NCI-H1092 treated with DMSO at 0.1 percent for 48 hours (cell line): ENCODE measurements at regions not wholly inside any gene's neighbourhood (a gene's known extent, or its start where the extent isn't known, plus 50 kb on each side); places are given as distances from the start of the nearest gene placed in this dataset.
A peak's percentile ranks its signal among the peaks of the same experiment; 100 is the strongest.

Experiments
- DNase-seq: peaks from one replicate; lab custom pipeline; 2025; lab: John Stamatoyannopoulos, UW

DNA sequence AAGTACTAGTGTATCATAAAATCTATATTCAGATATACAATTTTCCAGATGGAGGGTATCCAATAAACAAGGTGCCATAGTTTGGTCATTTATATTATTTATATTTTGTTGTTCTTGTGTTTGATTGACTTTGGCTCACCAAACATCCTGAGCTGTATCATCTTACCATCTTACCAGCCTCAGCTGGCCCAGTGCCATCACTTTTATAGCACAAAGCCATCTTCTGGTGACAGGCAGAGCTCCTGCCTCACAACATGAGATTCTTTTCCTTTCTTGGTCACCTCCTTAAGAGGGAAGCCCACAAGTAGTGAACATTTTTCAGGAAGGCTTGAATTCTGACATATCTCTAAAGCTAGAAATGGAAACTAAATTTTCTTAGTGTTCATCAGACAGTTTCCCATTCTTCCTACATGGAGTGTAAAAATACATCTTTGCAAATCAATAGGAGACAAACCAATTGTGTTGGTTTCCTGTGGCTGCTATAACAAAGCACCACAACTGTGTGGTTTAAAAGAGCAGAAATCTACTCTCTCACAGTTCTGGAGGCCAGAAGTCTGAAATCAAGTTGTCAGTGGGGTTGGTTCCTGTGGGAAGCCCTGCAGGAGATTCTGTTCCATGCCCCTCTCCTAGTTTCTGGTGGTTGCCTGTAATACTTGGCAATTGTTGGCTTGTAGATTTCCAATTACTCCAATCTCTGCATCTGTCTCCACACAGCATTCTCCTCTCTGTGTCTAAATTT is 341.8 kb downstream of the MAN2A1 start:
- DNase-seq, result no peak

- no peak for DNase-seq
These were observed 342.6 kb downstream of the MAN2A1 start for GRCh38 chr5:110032376-110032775.

GRCh38 chr5:110034056-110034600 is 344.4 kb downstream of the MAN2A1 start:
- DNase-seq, result no peak

GRCh38 chr5:110038297-110038997 is 348.7 kb downstream of the MAN2A1 start:
- no peak for DNase-seq

DNA sequence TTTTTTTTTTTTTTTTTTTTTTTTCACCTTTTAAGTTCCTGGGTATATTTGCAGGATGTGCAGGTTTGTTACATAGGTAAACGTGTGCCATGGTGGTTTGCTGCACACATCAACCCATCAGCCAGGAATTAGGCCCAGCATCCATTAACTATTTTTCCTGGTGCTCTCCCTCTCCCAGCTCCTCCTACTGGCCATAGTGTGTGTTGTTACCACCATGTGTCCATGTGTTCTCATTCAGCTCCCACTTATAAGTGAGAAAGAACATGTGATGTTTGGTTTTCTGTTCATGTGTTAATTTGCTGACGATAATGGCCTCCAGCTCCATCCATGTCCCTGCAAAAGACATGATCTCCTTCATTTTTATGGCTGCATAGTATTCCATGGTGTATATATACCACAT is 350.5 kb downstream of the MAN2A1 start:
- DNase-seq, result no peak

- no peak for DNase-seq
These were observed 353.3 kb downstream of the MAN2A1 start for GRCh38 chr5:110043025-110043424.

DNA sequence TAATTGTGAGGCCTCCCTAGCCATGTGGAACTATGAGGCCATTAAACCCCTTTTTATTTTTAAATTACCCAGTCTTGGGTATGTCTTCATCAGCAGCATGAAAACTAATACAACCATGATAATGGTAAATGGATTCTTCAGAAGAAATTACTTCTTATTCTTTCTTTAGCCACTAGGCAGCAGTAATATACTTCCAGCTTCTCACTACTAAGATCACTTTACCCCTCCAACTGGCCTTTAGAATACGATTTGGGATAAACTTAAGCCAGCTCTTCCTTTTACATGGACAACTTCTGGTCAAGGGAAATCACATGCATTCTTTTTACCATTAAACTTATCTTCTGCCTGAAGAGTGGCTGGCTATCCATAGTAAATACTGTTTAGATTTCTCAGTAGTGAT is 355.4 kb downstream of the MAN2A1 start:
- no peak for DNase-seq

GRCh38 chr5:110048491-110048890 is 358.8 kb downstream of the MAN2A1 start:
- DNase-seq, result no peak

GRCh38 chr5:110049816-110050215 is 360.1 kb downstream of the MAN2A1 start:
- DNase-seq, result no peak

DNA sequence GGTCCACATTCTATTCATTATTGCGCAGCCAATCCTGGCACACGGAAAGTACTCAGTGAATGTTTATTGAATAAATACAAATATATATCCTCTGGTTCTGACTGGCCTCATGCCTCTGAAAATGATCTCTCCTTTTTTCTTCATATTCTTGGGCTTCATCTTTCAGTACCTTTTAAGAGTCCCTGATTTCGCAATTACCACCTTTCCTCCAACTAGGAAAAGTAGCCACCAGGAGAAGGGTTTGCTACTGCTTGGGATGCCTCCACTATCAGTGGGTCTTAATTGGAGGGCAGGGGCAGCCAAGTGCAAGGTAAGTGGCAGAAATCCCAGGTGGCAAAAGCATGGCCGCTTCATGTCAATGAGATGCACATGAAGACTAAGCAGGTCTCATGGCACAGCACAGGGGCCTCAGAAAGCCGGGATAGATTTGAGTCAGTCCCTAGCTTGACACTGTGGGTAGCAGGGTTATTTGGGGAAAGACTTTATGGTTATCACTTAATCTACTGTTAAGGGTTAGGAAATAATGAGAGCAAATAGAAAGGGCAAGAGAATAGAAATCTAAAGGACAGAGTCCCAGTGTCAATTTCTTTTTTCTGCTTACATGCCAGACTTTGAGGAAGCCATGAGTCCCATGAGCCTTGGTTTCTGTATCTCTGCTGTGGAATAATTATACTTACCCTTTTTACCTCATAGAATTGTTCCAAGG is 361.1 kb downstream of the MAN2A1 start:
- DNase-seq, result no peak

- no peak for DNase-seq
These were observed 363.5 kb downstream of the MAN2A1 start for GRCh38 chr5:110053205-110053604.

GRCh38 chr5:110053824-110054223 is 364.1 kb downstream of the MAN2A1 start:
- no peak for DNase-seq

DNA sequence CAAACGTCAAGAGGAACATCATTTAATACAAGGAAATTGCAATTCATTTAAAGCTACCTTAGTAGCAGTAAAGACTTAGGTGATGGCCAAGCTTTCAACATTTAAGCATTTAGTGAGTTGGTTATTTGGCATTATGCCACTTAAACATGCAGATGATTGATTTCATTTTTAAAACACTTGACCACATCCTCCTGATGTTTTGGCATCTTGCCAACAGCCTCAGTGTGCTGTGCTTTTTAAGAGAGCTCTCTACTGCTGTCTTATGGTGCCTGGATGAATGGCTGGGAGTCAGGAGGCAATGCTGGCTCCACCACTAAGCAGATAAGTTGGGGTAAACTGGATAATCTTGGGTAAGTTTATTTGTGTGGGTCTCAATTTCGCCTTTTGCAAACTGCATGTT is 364.5 kb downstream of the MAN2A1 start:
- peak; percentile 5 for DNase-seq

DNA sequence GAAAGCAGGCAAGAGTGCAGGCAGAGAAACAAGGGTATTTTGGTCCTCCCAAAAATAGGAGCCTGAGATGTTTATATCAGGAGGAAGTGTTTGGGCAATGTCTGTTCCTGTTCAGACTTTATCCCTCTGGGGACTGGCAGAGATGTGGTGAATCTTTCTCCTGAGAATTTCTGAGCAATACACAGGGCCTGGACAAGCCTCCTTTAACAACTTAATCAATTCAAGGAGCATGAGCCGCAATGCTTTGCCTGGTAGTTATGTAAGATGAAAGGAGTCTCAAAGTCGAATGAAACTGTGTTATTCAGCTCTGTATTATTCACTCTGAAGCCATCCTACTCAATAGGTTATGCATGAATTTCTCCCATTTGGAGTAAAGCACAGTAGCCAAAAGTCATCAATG is 365.6 kb downstream of the MAN2A1 start:
- DNase-seq, result no peak

DNA sequence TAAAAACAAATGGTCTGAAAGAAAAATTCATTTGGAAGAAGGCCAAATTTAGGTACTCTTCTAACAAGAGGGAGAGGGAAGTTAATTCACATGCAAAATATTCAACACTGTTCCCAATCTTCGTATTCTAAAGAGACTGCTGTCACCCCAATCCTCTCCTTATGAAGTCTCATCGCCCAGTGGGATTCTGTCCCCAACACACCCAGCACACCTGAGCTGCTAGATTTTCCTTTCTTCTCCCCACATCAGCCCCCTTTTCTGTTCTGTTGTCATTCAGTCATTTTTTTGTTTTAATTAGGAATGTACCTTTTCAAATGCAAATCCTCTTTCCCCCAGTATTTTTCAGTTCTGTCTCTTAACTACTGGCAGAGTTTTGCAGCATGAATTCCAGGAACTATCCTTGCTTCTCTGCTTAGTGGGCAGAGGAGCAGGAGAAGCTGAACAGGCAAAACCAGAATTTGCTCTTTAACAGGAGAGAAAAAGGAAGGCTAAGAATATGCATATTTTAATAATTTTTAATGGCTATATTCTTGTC is 366.9 kb downstream of the MAN2A1 start:
- no peak for DNase-seq

DNA sequence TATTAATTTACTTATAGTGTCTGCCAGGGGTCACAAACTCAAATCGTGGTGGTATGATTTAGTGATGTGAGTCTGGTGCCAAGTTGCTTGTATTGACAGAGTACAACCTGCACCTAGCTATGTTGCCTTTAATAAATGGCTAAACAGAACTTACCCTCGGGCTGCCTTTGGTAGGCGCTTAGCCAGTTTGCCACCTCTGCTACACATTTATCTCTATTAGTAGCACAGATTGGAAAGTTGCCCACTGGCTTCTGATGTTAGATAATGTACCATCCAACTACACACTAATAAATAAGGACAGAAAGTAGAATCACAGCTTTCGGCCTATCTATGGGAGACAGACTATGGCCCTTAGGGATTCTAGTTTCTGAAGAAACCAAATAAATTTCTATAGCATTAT is 368.4 kb downstream of the MAN2A1 start:
- DNase-seq, result no peak

- DNase-seq, result no peak
These were observed 372.5 kb downstream of the MAN2A1 start for GRCh38 chr5:110062246-110062645.

DNA sequence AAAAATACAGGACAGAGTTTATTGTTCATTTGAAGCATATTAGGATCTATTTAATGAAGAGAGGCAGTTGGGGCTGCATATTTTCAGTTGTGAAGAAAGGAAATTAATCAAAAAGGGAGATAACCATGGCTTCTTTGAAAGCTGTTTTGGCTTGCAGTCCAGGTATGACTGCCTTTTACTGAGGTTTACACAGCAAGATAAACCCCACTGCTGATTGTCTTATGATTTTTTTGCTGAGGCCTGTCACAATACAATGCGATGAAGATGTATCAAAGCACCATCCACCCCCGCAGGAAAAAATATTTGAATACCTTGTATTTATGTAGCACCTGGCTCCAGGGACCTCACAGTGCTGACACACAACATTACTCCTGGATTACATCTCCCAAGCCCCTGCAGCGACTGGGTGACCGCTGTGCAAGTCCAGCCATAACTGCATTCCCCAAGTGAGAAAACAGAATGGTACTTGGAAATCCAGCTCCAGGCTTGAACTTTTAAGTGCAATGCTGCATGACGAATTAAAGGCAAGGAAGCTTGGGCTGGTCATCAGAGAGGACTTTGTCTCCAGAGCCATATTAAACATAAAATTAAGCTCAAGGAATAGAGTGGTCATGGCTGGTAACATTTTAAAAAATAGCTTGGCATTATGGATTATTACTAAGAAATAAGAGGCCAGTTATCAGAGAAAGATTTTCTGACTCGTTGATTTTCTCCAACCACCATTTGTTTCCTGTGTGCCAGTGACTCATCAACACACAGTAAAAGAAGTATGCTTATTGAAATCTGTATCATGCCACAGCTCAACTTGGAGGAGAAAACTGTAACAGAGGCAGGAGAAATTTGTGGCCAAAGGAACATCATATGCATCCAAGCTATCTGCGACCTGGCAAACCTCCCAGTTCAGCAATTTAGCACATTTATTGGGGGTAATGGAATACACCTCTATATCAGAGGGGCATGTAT is 374.2 kb downstream of the MAN2A1 start:
- no peak for DNase-seq

DNA sequence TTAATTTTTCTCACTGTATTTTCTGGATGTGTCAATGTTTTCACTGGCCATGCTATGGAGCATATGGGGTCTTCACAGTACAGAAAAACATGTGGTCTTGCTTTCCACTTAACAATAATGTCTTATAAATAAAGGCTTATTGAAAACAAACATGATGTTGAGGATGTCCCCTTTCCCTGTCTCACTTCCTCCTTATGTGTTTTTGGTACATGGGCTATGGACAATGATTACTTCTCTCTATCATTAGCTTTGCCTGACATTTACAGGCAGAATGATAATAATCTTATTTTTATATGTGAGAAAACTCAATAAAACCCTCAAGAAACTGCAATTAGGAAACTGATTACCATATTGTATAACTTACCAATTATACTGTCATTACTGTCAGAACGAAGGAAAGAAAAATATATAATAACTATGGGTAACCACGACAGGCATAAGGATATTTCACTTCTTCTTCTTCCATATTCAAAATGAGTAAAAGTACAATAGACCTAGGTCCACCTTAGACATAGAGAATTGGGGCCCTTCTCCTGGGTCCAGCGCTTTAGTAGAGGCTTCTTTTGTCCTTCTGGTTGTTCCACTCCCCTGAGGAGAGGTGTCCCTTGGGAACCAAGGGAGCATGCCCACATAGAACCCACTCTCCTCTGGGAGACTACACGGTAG is 375.0 kb downstream of the MAN2A1 start:
- no peak for DNase-seq

DNA sequence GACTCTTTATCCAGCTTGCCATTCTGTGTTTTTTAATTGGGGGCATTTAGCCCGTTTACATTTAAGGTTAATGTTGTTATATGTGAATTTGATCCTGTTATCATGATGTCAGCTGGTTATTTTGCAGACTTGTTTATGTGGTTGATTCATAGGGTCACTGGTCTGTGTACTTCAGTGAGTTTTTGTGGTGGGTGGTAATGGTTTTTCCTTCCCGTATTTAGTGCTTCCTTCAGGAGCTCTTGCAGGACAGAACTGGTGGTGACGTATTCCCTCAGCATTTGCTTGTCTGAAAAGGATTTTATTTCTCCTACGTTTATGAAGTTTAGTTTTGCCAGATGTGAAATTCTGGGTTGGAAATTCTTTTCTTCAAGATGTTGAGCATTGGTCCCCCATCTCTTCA is 381.1 kb downstream of the MAN2A1 start:
- no peak for DNase-seq

DNA sequence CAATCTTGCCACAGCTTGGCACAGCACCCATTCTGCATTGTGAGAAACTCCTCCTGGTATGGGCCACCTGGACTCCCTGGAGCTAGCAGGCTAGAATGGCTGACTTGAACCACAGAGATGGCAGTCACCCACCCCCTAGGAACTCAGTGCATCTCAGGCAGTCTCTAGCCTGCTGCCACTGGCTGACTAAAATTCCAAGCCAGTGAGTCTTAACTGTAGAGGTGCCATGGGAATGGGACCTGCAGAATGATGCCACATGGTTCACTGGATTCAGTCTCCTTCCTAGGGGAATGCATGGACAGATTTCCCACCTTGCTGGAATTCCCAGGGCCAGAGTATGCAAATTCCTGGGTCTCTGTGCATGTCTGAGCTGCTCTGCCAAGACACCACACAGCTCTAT is 382.9 kb downstream of the MAN2A1 start:
- no peak for DNase-seq
